ENCODE measurements at regions not wholly inside any gene's neighbourhood (a gene's known extent, or its start where the extent isn't known, plus 50 kb on each side); places are given as distances from the start of the nearest gene placed in this dataset.

DNA sequence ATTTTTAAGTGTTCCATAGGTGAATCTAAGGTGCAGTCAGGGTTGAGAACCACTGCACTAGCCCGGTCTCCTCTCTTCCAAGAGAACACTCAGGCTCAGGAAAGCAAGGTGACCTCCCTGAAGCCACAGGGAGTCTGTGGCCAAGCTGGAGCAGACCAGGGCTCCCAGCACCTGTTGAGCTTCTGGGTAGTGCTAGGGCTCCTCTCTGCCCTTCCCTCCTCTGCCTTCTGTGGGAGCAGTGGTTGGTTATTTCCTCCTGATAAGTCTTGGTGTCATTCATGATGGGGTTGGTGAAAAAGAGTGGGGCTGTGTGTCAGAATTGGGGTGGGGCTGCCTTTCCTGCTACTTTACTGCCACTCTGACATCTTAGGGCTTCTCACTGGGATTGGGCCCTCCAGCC lies 163.1 kb upstream of the UMPS start:
- Histone ChIP-seq H4K20me1 (ENCODE audit: insufficient read depth, low read length) (no peaks in the 10 kb centered on the region), H3K27ac (ENCODE audit: low read length) (no peak overlapping the region), H3K4me2 (ENCODE audit: low read depth, low read length) (no peak overlapping the region), H3K9me2 (replicated peaks; ENCODE audit: insufficient read depth, low read length) (no peaks in the 10 kb centered on the region), H2AFZ (ENCODE audit: low read length) (no peak overlapping the region), H3K9me3 (replicated peaks; ENCODE audit: insufficient read depth, low read length) (no peaks in the 10 kb centered on the region), H3K9ac (ENCODE audit: low read length) (no peak overlapping the region), H3K79me2 (ENCODE audit: low read length) (no peaks in the 10 kb centered on the region), H3F3A (ENCODE audit: insufficient read depth, low read length) (no peaks in the 10 kb centered on the region), H3K4me3 (ENCODE audit: low read length) (no peak overlapping the region), H3K4me1 (ENCODE audit: low read length) (no peaks in the 10 kb centered on the region), H3K36me3 (replicated peaks; ENCODE audit: insufficient read depth, low read length) (no peaks in the 10 kb centered on the region), H3K27me3 (replicated peaks; ENCODE audit: insufficient read depth, low read length) (no peaks in the 10 kb centered on the region)
- DNase-seq = no peak
- no peak for TF ChIP-seq EZH2 (optimal IDR thresholded peaks at IDR 0.05; ENCODE audit: low read depth, low read length)
- TF ChIP-seq, protein P1, sequence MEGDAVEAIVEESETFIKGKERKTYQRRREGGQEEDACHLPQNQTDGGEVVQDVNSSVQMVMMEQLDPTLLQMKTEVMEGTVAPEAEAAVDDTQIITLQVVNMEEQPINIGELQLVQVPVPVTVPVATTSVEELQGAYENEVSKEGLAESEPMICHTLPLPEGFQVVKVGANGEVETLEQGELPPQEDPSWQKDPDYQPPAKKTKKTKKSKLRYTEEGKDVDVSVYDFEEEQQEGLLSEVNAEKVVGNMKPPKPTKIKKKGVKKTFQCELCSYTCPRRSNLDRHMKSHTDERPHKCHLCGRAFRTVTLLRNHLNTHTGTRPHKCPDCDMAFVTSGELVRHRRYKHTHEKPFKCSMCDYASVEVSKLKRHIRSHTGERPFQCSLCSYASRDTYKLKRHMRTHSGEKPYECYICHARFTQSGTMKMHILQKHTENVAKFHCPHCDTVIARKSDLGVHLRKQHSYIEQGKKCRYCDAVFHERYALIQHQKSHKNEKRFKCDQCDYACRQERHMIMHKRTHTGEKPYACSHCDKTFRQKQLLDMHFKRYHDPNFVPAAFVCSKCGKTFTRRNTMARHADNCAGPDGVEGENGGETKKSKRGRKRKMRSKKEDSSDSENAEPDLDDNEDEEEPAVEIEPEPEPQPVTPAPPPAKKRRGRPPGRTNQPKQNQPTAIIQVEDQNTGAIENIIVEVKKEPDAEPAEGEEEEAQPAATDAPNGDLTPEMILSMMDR (IDR thresholded peaks at IDR 0.05; ENCODE audit: low read length) = no peak
- no peak for TF ChIP-seq EZH2phosphoT487 (IDR thresholded peaks at IDR 0.05; ENCODE audit: low read length)

DNA sequence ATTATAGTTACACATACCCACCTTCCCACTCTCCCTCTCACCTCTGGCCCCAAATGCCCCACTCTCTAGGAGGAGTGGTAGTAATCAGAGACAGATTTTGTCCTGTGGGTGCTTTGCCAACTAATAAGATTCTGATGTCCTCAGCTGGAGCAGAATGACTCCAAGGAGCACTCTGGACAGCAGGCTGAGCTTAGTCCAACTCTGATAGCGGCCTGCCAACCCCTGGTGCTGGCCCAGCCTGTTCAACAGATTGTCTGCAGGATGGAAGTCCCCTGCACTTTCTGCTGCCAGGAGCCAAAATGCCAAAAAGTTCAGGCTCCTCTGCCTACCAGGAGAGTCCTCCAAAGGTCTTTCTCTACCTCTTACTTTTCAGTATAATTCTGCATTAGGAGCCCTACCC lies 160.5 kb upstream of the UMPS start:
- Histone ChIP-seq H3K79me2 (ENCODE audit: low read length) (no peaks in the 10 kb centered on the region), H2AFZ (ENCODE audit: low read length) (no peak overlapping the region), H3K9me3 (replicated peaks; ENCODE audit: insufficient read depth, low read length) (no peaks in the 10 kb centered on the region), H3K36me3 (replicated peaks; ENCODE audit: insufficient read depth, low read length) (no peaks in the 10 kb centered on the region), H3K4me3 (ENCODE audit: low read length) (no peak overlapping the region), H4K20me1 (ENCODE audit: insufficient read depth, low read length) (no peaks in the 10 kb centered on the region), H3K9me2 (replicated peaks; ENCODE audit: insufficient read depth, low read length) (no peaks in the 10 kb centered on the region), H3K4me1 (ENCODE audit: low read length) (no peaks in the 10 kb centered on the region), H3K9ac (ENCODE audit: low read length) (no peak overlapping the region), H3K27ac (ENCODE audit: low read length) (no peak overlapping the region), H3F3A (ENCODE audit: insufficient read depth, low read length) (no peaks in the 10 kb centered on the region), H3K27me3 (replicated peaks; ENCODE audit: insufficient read depth, low read length) (no peaks in the 10 kb centered on the region), H3K4me2 (ENCODE audit: low read depth, low read length) (no peak overlapping the region)
- no peak for TF ChIP-seq EZH2phosphoT487 (IDR thresholded peaks at IDR 0.05; ENCODE audit: low read length)
- TF ChIP-seq EZH2 (optimal IDR thresholded peaks at IDR 0.05; ENCODE audit: low read depth, low read length) = no peak
- TF ChIP-seq, protein P1 (IDR thresholded peaks at IDR 0.05; ENCODE audit: low read length) = no peak
- DNase-seq = no peak

DNA sequence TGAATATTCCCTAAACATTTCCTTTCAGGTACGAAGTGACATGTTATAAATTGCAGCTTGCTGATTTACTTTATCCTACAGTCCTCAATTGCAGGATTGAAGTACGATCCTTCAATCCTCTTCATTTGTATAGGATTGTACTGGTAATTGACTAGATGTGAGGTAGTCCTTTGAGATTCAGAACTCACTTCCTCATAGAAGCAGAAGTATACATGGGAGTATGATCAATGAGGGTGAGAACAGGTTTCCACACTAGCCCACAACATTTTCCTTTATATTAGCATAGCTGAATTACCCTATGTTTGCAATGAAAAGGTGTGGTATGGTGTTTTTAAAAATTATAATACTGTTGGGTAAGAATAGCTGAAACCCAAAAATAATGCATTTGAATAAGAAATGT lies 160.0 kb upstream of the UMPS start:
- H3K4me2 ChIP-seq (ENCODE audit: low read depth, low read length) = no peak overlapping the region
- no peaks in the 10 kb centered on the region for H3K36me3 ChIP-seq (replicated peaks; ENCODE audit: insufficient read depth, low read length)
- TF ChIP-seq EZH2 (optimal IDR thresholded peaks at IDR 0.05; ENCODE audit: low read depth, low read length) (no peak), EZH2phosphoT487 (IDR thresholded peaks at IDR 0.05; ENCODE audit: low read length) (no peak)
- TF ChIP-seq, protein P1 (IDR thresholded peaks at IDR 0.05; ENCODE audit: low read length) = no peak
- H3K4me1 ChIP-seq (ENCODE audit: low read length) = no peaks in the 10 kb centered on the region
- H3K9me2 ChIP-seq (replicated peaks; ENCODE audit: insufficient read depth, low read length) = no peaks in the 10 kb centered on the region
- no peak overlapping the region for H2AFZ ChIP-seq (ENCODE audit: low read length)
- no peaks in the 10 kb centered on the region for H3K27me3 ChIP-seq (replicated peaks; ENCODE audit: insufficient read depth, low read length)
- no peaks in the 10 kb centered on the region for H3K79me2 ChIP-seq (ENCODE audit: low read length)
- DNase-seq = no peak
- H3F3A ChIP-seq (ENCODE audit: insufficient read depth, low read length) = no peaks in the 10 kb centered on the region
- no peak overlapping the region for H3K9ac ChIP-seq (ENCODE audit: low read length)
- no peaks in the 10 kb centered on the region for H3K9me3 ChIP-seq (replicated peaks; ENCODE audit: insufficient read depth, low read length)
- H3K4me3 ChIP-seq (ENCODE audit: low read length) = no peak overlapping the region
- no peak overlapping the region for H3K27ac ChIP-seq (ENCODE audit: low read length)
- H4K20me1 ChIP-seq (ENCODE audit: insufficient read depth, low read length) = no peaks in the 10 kb centered on the region
